K562 (cell line): ENCODE measurements at regions not wholly inside any gene's neighbourhood (a gene's known extent, or its start where the extent isn't known, plus 50 kb on each side); places are given as distances from the start of the nearest gene placed in this dataset.
A peak's percentile ranks its signal among the peaks of the same experiment; 100 is the strongest.

Experiments used
- ATAC-seq: fragments of 200-7000 bp; cut with Tn5 transposase; 3 replicates; pipeline ENCODE4 v1.9.1; 2020; ENCODE audit warnings: moderate library complexity
- BruUV-seq: library from RNA; stranded (reverse); fragments of 400-500 nt; replicated peaks from 2 replicates; lab custom pipeline; 2021; lab: Mats Ljungman, UMichigan
- CTCF ChIA-PET: fragments of 300-600 bp; formaldehyde crosslinking; extraction: SDS; loops from one replicate; lab custom pipeline; 2021; ENCODE audit warnings: low intra/inter-chr PET ratio; lab: Yijun Ruan, JAX
- POLR2A ChIA-PET: fragments of 300-600, 350-650 bp; sonication (Branson Sonifier 250); formaldehyde crosslinking; extraction: SDS; loops from one replicate; lab custom pipeline; 2021; ENCODE audit warnings: antibody characterized with exemption, inconsistent platforms; lab: Yijun Ruan, JAX
- DNase-seq, 4 experiments: peaks; one replicate each; pipeline versions ENCODE4 v3.0.0 to v3.0.0-alpha.2; 2011 to 2018; ENCODE audit warnings: low spot score in 3 of 4, mixed read lengths in 3 of 4; ENCODE audit errors: extremely low read depth in 1 of 4
- FAIRE-seq: peaks from 2 replicates; lab custom pipeline; 2011; peaks lifted over from hg19 to GRCh38; lab: Jason Lieb, UNC
- H2AFZ ChIP-seq: 2 replicates; pipeline ENCODE4 v1.6.0; 2011; ENCODE audit warnings: low read depth, low read length, control low read depth, inconsistent platforms
- H3K27ac ChIP-seq: fragments of 200-600 bp; 3 replicates; pipeline ENCODE4 v1.8.0; 2011; ENCODE audit warnings: low read depth, mild to moderate bottlenecking, control low read depth, inconsistent platforms, low read length, moderate library complexity, mixed read lengths; ENCODE audit errors: extremely low read depth
- H3K27me3 ChIP-seq, 2 experiments: fragments of 300-600 bp in 1 of 2; 2 replicates in 1 of 2; 3 replicates in 1 of 2; pipeline versions ENCODE4 v1.6.0 to v1.8.0; 2011; ENCODE audit warnings: inconsistent platforms in 2 of 2, low read length in 2 of 2, mild to moderate bottlenecking in 1 of 2, mixed read lengths in 1 of 2, moderate library complexity in 1 of 2; ENCODE audit not compliant: control insufficient read depth in 2 of 2, insufficient read depth in 2 of 2
- H3K36me3 ChIP-seq: fragments of 300-600 bp; 3 replicates; pipeline ENCODE4 v1.8.0; 2011; ENCODE audit warnings: mild to moderate bottlenecking, low read length, inconsistent platforms; ENCODE audit not compliant: control insufficient read depth, insufficient read depth
- H3K4me1 ChIP-seq, 2 experiments: fragments of 200-600 bp in 1 of 2; replicated peaks in 1 of 2; 2 replicates in 1 of 2; 3 replicates in 1 of 2; pipeline versions ENCODE4 v1.5.1 to v1.8.0; 2011; ENCODE audit warnings: inconsistent platforms in 2 of 2, low read length in 2 of 2, mild to moderate bottlenecking in 1 of 2, mixed read lengths in 1 of 2, moderate library complexity in 1 of 2; ENCODE audit not compliant: control insufficient read depth in 2 of 2, insufficient read depth in 2 of 2
- H3K4me2 ChIP-seq: 2 replicates; pipeline ENCODE4 v1.6.1; 2011; ENCODE audit warnings: low read length, control low read depth, inconsistent platforms, mixed read lengths; ENCODE audit not compliant: insufficient read depth
- H3K4me3 ChIP-seq: fragments of 200-600 bp; sonication (generic), shearing (Covaris generic); 2 replicates; pipeline ENCODE4 v1.5.1; 2016; ENCODE audit warnings: control low read depth, inconsistent platforms
- H3K79me2 ChIP-seq: fragments of 200-600 bp; 3 replicates; pipeline ENCODE4 v1.8.0; 2011; ENCODE audit warnings: low read length, inconsistent platforms; ENCODE audit not compliant: control insufficient read depth, insufficient read depth
- H3K9ac ChIP-seq, 2 experiments: 2 replicates each; pipeline versions ENCODE4 v1.6.0 to v1.6.1; 2011; ENCODE audit warnings: low read depth in 2 of 2, low read length in 2 of 2, control low read depth in 1 of 2, inconsistent platforms in 1 of 2, mild to moderate bottlenecking in 1 of 2, mixed read lengths in 1 of 2; ENCODE audit not compliant: insufficient read depth in 1 of 2
- H3K9me1 ChIP-seq: one replicate; pipeline ENCODE4 v1.6.0; 2011; ENCODE audit warnings: inconsistent platforms, mild to moderate bottlenecking, low read length, moderate library complexity; ENCODE audit not compliant: control insufficient read depth, insufficient read depth
- H3K9me3 ChIP-seq: replicated peaks from 2 replicates; pipeline ENCODE4 v1.5.1; 2011; ENCODE audit warnings: low read depth, low read length, inconsistent platforms; ENCODE audit not compliant: control insufficient read depth, insufficient read depth
- H4K20me1 ChIP-seq: replicated peaks from 2 replicates; pipeline ENCODE4 v1.6.1; 2011; ENCODE audit warnings: low read length, inconsistent platforms, mixed read lengths; ENCODE audit not compliant: control insufficient read depth, insufficient read depth
- C11orf30 ChIP-seq: fragments of 450-650 bp; IDR thresholded peaks from 2 replicates; pipeline ENCODE4 v1.6.1; 2016; ENCODE audit warnings: low read depth, mild to moderate bottlenecking
- CREBBP ChIP-seq: IDR thresholded peaks from one replicate; pipeline ENCODE4 v1.6.1; 2012; ENCODE audit warnings: low read depth, mild to moderate bottlenecking, control low read depth, inconsistent platforms, low read length
- HDAC2 ChIP-seq: fragments of 450-650 bp; IDR thresholded peaks from 2 replicates; pipeline ENCODE4 v1.6.1; 2016; ENCODE audit warnings: mild to moderate bottlenecking
- MAFG ChIP-seq: fragments of 450-650 bp; conservative IDR thresholded peaks from 2 replicates; pipeline ENCODE4 v1.6.1; 2016; ENCODE audit warnings: missing genetic modification characterization, missing compliant biosample characterization
- MAFK ChIP-seq: IDR thresholded peaks from 2 replicates; pipeline ENCODE4 v1.6.1; 2011; ENCODE audit warnings: low read length, improper control_type of control experiment
- MCM3 ChIP-seq: fragments of 450-650 bp; IDR thresholded peaks from 2 replicates; pipeline ENCODE4 v1.6.1; 2016
- NCOA6 ChIP-seq: fragments of 450-650 bp; IDR thresholded peaks from 2 replicates; pipeline ENCODE4 v1.6.1; 2017; ENCODE audit warnings: mild to moderate bottlenecking
- PHB2 ChIP-seq: fragments of 450-650 bp; IDR thresholded peaks from 2 replicates; pipeline ENCODE4 v1.6.1; 2017; ENCODE audit warnings: low read depth
- SREBF2 ChIP-seq: sonication (generic); formaldehyde crosslinking; IDR thresholded peaks from 2 replicates; pipeline ENCODE4 v1.4.0; 2020; ENCODE audit warnings: mild to moderate bottlenecking, missing genetic modification reagents
- SRF ChIP-seq, 2 experiments: fragments of 250-450, 450-650 bp in 1 of 2; sonication (Bioruptor Pico) in 1 of 2; sonication (generic) in 1 of 2; formaldehyde crosslinking; IDR thresholded peaks; 2 replicates each; pipeline versions ENCODE4 v1.5.0 to v1.5.1; 2020 to 2022; ENCODE audit warnings: mild to moderate bottlenecking in 1 of 2, missing genetic modification reagents in 1 of 2
- ZBTB7A ChIP-seq: IDR thresholded peaks from 2 replicates; pipeline ENCODE4 v1.6.1; 2011; ENCODE audit warnings: low read depth, mild to moderate bottlenecking, low read length, moderate library complexity, borderline replicate concordance; ENCODE audit not compliant: control insufficient read depth
- ZC3H4 ChIP-seq: sonication (generic); formaldehyde crosslinking; IDR thresholded peaks from 2 replicates; pipeline ENCODE4 v1.9.0; 2021; ENCODE audit warnings: missing genetic modification reagents, borderline replicate concordance
- ZKSCAN3 ChIP-seq: fragments of 250-450 bp; sonication (Bioruptor Pico); IDR thresholded peaks from 2 replicates; pipeline ENCODE4 v1.4.0; 2020
- ZNF316 ChIP-seq: fragments of 450-650 bp; IDR thresholded peaks from 2 replicates; pipeline ENCODE4 v1.6.1; 2016
- ZNF408 ChIP-seq: fragments of 250-450 bp; sonication (Bioruptor Pico); IDR thresholded peaks from 2 replicates; pipeline ENCODE4 v1.4.0; 2020; ENCODE audit warnings: low read depth, mild to moderate bottlenecking, moderate library complexity
- ZSCAN29 ChIP-seq: fragments of 450-650 bp; IDR thresholded peaks from 2 replicates; pipeline ENCODE4 v1.6.1; 2017
- WGBS: fragments of 100-300 bp; shearing (Covaris generic); methylation state at CpG from one replicate; pipeline ENCODE4 v1.1.6; 2016; ENCODE audit warnings: low coverage, mixed read lengths; ENCODE audit not compliant: insufficient coverage; ENCODE audit errors: missing lambda C conversion rate; 5-methylcytosine and 5-hydroxymethylcytosine counted together
- in situ Hi-C: fragments of 300-500 bp; cut with MboI; formaldehyde crosslinking; loops from 4 replicates; pipeline ENCODE4 v1.15.0; 2018; ENCODE audit warnings: inconsistent platforms, mixed read lengths
- intact Hi-C: fragments of 100-400 bp; cut with micrococcal nuclease; formaldehyde crosslinking; loops from 2 replicates; pipeline ENCODE4 v1.14.2; 2022
- TF ChIP-seq, protein P1 (sequence below): fragments of 450-650 bp; formaldehyde crosslinking; conservative IDR thresholded peaks from 2 replicates; pipeline ENCODE4 v1.4.0; 2022; ENCODE audit warnings: mild to moderate bottlenecking, missing genetic modification characterization
- TF ChIP-seq, protein P2 (sequence below): sonication (generic); formaldehyde crosslinking; IDR thresholded peaks from 2 replicates; pipeline ENCODE4 v1.8.1; 2022; ENCODE audit warnings: missing genetic modification reagents
- TF ChIP-seq, protein P3 (sequence below): fragments of 250-450 bp; sonication (Bioruptor Pico); IDR thresholded peaks from 2 replicates; pipeline ENCODE4 v1.4.0; 2020; ENCODE audit warnings: mild to moderate bottlenecking, moderate library complexity

DNA sequence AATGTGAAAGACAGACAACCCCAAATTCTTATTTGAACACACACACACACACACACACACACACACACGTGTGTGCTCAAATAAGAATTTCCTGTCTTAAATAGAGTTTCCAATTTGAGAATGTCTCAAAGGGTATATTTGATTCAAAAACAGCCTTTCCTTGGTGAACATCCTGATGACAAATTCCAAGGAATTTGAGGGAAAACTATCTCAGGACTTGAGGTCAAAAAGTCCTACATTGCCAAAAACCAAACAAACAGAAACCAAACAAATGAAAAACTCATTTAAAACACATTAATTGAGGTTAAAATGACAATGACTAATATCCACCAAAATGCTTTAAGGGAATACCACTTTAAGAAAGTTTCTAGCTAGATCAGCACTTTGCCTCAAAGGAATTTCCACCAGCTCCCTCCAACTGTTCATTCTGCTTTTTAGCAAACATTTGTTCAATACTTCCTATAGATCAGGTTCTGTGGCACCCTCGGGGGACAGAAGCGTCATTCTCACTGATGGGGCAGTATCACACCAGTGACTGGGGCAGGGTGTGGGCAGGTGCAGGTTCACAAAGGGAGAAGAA lies 232.1 kb upstream of the TRIB2 start:
- FAIRE-seq = no peak
- H3K36me3 ChIP-seq = no peaks in the 10 kb centered on the region
- H3K9me1 ChIP-seq = no peaks in the 10 kb centered on the region
- no peak overlapping the region for H3K4me2 ChIP-seq
- in situ Hi-C loops = no loop called here
- no peak for DNase-seq
- TF ChIP-seq ZNF408 (CRISPR knock-in tag) (no peak), ZKSCAN3 (no peak), HDAC2 (no peak), C11orf30 (peak; percentile 56; the same call in 1 of the 2 replicates), ZC3H4 (CRISPR knock-in tag) (no peak), NCOA6 (no peak), MCM3 (no peak), SRF (CRISPR knock-in tag; IDR thresholded peaks at IDR 0.05) (no peak), ZBTB7A (no peak), ZNF316 (peak; percentile 69), MAFG (tag) (0 out of 2 replicates have a peak, but pooled peaks have one; percentile 32), MAFK (peak; percentile 29; the same call in 1 of the 2 replicates), PHB2 (no peak), CREBBP (no peak), ZSCAN29 (no peak), SREBF2 (CRISPR knock-in tag) (no peak)
- TF ChIP-seq, protein P1, sequence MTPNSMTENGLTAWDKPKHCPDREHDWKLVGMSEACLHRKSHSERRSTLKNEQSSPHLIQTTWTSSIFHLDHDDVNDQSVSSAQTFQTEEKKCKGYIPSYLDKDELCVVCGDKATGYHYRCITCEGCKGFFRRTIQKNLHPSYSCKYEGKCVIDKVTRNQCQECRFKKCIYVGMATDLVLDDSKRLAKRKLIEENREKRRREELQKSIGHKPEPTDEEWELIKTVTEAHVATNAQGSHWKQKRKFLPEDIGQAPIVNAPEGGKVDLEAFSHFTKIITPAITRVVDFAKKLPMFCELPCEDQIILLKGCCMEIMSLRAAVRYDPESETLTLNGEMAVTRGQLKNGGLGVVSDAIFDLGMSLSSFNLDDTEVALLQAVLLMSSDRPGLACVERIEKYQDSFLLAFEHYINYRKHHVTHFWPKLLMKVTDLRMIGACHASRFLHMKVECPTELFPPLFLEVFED (CRISPR knock-in tag) = no peak
- TF ChIP-seq, protein P2, sequence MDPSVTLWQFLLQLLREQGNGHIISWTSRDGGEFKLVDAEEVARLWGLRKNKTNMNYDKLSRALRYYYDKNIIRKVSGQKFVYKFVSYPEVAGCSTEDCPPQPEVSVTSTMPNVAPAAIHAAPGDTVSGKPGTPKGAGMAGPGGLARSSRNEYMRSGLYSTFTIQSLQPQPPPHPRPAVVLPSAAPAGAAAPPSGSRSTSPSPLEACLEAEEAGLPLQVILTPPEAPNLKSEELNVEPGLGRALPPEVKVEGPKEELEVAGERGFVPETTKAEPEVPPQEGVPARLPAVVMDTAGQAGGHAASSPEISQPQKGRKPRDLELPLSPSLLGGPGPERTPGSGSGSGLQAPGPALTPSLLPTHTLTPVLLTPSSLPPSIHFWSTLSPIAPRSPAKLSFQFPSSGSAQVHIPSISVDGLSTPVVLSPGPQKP (CRISPR knock-in tag) = no peak
- TF ChIP-seq, protein P3, sequence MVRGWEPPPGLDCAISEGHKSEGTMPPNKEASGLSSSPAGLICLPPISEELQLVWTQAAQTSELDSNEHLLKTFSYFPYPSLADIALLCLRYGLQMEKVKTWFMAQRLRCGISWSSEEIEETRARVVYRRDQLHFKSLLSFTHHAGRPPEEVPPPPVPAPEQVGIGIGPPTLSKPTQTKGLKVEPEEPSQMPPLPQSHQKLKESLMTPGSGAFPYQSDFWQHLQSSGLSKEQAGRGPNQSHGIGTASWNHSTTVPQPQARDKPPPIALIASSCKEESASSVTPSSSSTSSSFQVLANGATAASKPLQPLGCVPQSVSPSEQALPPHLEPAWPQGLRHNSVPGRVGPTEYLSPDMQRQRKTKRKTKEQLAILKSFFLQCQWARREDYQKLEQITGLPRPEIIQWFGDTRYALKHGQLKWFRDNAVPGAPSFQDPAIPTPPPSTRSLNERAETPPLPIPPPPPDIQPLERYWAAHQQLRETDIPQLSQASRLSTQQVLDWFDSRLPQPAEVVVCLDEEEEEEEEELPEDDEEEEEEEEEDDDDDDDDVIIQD (CRISPR knock-in tag) = no peak
- TF ChIP-seq, all 486 proteins: peak for 4
- H3K4me1 ChIP-seq = no peaks in the 10 kb centered on the region
- BruUV-seq = no TSS peak
- 73% methylated on average over 3 of the region's 3 CpGs for WGBS
- no peaks in the 10 kb centered on the region; the same call in 1 of the 2 replicates for H3K9me3 ChIP-seq
- POLR2A ChIA-PET = no interaction called here
- no peak for ATAC-seq
- CTCF ChIA-PET = no interaction called here
- H3K27ac ChIP-seq = no peak overlapping the region
- no peaks in the 10 kb centered on the region for H4K20me1 ChIP-seq
- H3K9ac ChIP-seq = peak overlapping the region in 1 of 2 experiments; percentile 54; a peak in 1 of 4 replicates
- intact Hi-C loops = no loop called here
- no peak overlapping the region for H3K4me3 ChIP-seq
- H2AFZ ChIP-seq = no peak overlapping the region
- H3K27me3 ChIP-seq = no peaks in the 10 kb centered on the region
- H3K79me2 ChIP-seq = no peaks in the 10 kb centered on the region
